LNCAP (cell line): ENCODE measurements at regions not wholly inside any gene's neighbourhood (a gene's known extent, or its start where the extent isn't known, plus 50 kb on each side); places are given as distances from the start of the nearest gene placed in this dataset.

Experiments used
- TF ChIP-seq, protein P1 (sequence below): fragments of 450-650 bp; IDR thresholded peaks from 2 replicates; pipeline ENCODE4 v1.5.1; 2017; ENCODE audit warnings: mild to moderate bottlenecking

DNA sequence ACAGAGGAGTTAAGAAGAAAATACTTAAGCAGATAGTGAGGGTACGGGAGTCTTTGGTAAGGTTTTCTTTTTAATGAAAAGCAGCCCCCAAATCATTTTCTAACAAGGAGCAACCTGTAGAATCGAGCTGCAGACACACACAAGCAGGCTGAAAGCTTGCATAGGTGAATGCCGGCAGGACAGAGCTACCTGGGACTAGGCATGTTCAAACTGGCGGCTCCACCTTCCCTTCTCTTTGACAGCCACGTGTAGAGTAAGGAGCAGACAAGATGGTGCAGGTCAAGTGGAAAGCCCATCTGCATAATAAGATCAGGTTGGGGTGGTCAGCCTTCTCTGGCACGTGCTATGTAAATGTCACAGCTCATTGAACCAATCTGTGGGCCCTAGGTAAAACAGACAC, 1292.4 kb downstream of the EPHA7 start:
- TF ChIP-seq, protein P1, sequence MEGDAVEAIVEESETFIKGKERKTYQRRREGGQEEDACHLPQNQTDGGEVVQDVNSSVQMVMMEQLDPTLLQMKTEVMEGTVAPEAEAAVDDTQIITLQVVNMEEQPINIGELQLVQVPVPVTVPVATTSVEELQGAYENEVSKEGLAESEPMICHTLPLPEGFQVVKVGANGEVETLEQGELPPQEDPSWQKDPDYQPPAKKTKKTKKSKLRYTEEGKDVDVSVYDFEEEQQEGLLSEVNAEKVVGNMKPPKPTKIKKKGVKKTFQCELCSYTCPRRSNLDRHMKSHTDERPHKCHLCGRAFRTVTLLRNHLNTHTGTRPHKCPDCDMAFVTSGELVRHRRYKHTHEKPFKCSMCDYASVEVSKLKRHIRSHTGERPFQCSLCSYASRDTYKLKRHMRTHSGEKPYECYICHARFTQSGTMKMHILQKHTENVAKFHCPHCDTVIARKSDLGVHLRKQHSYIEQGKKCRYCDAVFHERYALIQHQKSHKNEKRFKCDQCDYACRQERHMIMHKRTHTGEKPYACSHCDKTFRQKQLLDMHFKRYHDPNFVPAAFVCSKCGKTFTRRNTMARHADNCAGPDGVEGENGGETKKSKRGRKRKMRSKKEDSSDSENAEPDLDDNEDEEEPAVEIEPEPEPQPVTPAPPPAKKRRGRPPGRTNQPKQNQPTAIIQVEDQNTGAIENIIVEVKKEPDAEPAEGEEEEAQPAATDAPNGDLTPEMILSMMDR: no peak

DNA sequence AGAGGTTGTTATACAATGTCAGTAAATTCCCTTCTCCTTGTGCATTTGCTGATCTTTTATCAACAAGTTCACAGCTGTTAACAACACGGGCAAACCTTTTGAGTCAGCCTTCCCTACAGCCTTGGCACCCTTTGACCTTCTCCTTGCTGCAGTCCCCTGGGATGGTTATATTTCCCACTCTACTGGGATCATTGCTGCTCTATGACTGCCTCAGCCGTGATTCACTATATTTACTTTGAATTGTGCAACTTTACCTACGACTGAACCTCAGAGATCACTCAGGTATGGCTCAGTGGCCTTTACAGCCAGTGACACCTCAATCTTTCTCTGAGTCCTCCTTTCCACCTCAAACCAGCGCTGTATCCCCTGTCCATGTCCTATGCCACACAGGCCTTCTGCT, 1293.3 kb downstream of the EPHA7 start:
- TF ChIP-seq, protein P1: no peak

DNA sequence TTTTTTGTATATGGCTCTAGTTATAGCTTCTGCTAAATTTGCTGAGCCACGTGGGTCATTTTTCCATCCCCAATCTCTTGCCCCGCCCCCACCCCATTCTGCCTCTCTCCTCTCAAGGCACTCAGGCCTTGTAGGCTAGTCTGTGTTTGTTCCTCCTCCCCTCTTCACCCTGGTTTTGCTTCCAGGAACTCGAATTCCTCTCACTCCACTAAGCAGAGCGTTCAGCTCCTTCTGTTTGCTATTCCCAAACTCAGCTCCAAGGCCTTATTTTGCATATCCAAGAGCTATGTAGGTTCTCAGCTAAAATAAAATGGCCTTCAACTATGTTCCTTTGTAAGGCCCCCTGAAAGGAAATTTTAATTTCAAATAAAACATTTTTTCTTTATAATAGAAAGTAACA, 1293.7 kb downstream of the EPHA7 start:
- TF ChIP-seq, protein P1: no peak

DNA sequence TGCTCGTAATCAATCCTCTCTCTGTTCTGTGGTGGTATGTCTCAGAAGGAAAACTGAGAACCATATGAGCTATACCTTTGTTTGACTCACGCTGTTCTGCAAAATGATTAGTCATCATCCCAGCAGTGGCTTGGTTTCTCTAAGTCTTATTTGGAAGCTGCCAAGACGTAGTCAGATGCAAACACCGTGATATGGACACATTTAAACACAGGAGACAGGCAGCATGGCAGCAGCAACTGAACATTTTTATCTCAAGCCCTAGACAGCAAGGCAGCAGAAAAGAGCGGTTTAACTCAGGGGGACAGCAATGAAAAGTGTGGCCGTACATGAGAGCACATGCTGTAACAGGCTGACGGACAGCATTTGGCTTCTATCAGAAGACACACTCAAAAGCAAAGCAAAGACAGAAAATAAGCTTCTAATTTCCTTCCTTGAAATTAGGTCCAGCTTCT, 1295.1 kb downstream of the EPHA7 start:
- TF ChIP-seq, protein P1: no peak

DNA sequence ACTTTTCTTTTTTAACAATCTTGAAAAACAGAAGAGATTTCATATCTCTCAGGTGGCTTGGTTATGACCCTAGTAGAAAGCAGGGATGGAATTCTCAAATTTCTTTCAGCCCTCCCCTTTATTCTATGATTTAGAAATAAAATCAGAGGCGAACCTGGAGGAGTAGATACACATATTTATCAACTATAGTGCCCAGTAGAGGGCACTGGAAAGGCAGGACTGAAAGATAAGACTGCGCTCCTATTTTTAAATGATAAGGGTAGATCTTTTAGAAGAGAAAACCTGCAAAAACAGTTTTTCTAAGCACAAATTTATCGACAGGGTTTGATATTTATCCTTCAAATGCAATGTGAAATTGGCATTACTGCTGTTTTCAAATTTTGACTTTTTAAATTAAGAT, 1296.6 kb downstream of the EPHA7 start:
- TF ChIP-seq, protein P1: peak; percentile 73

DNA sequence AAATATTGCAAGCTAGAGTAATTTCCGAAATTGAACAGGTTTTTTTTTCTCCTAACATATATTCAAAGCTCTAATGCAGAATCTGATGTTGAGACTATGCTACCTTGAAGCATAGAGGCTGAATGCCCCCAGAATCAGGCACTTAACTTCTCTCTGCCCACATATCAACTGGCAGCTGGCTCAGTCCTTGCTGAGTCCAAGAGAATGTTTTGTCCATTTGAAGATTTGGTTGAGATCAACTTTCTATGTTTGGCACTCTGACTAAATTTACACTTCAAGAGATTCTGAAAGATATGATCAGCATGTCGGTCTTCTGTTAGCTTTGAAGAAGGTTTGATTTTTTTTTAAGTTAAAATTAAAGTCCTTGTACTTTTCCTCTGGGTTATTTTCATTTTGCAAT, 1298.1 kb downstream of the EPHA7 start:
- TF ChIP-seq, protein P1: no peak

DNA sequence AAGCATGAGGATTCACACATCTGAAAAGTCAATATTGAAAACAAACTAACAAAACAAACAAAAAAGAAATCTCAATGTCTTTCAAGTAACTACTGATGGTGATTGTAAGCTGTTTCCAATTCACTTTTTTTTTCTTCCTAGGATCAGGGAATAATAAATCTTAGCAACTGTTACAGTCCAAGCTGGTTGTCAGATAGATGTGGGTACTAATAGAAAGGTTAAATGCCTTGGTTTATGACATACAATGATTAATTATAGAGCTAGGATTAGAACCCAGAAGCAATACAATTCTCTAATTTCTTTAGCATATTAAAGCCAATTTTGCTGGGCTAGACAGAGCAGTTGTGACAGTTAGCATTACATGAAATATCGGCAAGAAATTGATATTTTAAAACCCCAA, 1301.6 kb downstream of the EPHA7 start:
- TF ChIP-seq, protein P1: no peak

DNA sequence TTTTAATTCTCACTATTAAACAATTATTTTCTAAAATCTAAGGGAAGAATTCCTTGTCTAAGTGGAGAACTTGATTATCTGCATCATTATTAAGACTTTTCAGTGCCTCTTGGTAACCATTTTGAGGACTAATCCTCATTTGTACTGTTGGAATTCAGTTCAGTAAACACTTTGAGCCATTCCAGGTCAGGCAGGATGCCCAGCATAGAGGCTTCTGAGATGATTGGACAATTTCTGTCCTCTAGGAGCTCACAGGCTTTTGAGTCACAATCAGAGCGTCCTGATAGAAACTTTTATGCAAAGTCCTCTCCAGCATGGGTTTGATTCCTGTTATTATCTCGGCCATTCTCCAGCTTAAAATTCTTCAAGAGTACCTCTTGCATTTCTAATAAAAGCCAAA, 1304.6 kb downstream of the EPHA7 start:
- TF ChIP-seq, protein P1: no peak
